ENCODE measurements at regions not wholly inside any gene's neighbourhood (a gene's known extent, or its start where the extent isn't known, plus 50 kb on each side); places are given as distances from the start of the nearest gene placed in this dataset.

GRCh38 chr1:116827607-116828105 is 73.4 kb downstream of the CD2 start:
- TF ChIP-seq POLR2A (IDR thresholded peaks at IDR 0.05) = no peak
- TF ChIP-seq CTCF (IDR thresholded peaks at IDR 0.05) = no peak
- TF ChIP-seq EP300 (IDR thresholded peaks at IDR 0.05) = no peak
